NT2/D1 (cell line): ENCODE measurements at regions not wholly inside any gene's neighbourhood (a gene's known extent, or its start where the extent isn't known, plus 50 kb on each side); places are given as distances from the start of the nearest gene placed in this dataset.

ENCODE experiments used
- SUZ12 ChIP-seq: IDR thresholded peaks from 2 replicates; pipeline ENCODE4 v1.6.1; 2011; ENCODE audit not compliant: insufficient read length, insufficient read depth; ENCODE audit errors: extremely low read depth
- ZNF274 ChIP-seq: IDR thresholded peaks from 2 replicates; pipeline ENCODE4 v1.6.1; 2011; ENCODE audit warnings: mild to moderate bottlenecking, low read depth, low read length

DNA sequence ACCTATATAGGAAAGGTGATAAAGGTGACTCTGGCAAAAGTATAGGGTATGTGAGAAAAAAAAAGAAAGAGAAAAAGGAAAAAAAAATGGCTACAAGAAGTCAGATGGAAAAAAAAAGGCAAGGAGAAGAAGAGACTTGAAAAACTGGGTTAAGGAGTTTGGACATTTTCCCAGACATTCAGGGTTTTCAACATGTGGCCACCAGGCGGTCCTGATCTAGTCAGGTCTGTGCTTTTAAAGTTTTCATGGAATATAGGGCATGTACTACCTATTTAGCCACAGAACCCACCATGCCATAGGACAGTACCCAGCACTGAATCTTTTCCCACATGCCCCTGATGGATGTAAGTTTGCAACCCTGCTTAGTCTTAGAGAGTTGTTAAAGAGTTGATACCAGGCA lies 433.7 kb downstream of the MAFB start:
- no peak for TF ChIP-seq SUZ12
- TF ChIP-seq ZNF274: no peak
